PC-9 (cell line): ENCODE measurements at regions not wholly inside any gene's neighbourhood (a gene's known extent, or its start where the extent isn't known, plus 50 kb on each side); places are given as distances from the start of the nearest gene placed in this dataset.

Source experiments
- BruUV-seq: library from RNA; stranded (reverse); fragments of 400-500 nt; replicated peaks from 2 replicates; lab custom pipeline; 2021; lab: Mats Ljungman, UMichigan
- CTCF ChIA-PET: fragments of 300-600 bp; sonication (Branson Sonifier 250); formaldehyde crosslinking; loops from one replicate; lab custom pipeline; 2022; ENCODE audit warnings: antibody characterized with exemption; lab: Charles Lee
- POLR2A ChIA-PET: fragments of 300-600 bp; sonication (Branson Sonifier 250); formaldehyde crosslinking; loops from one replicate; lab custom pipeline; 2022; ENCODE audit warnings: antibody characterized with exemption; ENCODE audit not compliant: unreplicated experiment; lab: Charles Lee
- DNase-seq, 2 experiments: peaks; one replicate each; pipeline versions ENCODE4 v3.0.0 to v3.0.0-alpha.2; 2015 to 2022; ENCODE audit warnings: mixed read lengths in 1 of 2
- H2AFZ ChIP-seq: fragments of 200-600 bp; sonication (generic); 2 replicates; pipeline ENCODE4 v1.8.1; 2017; ENCODE audit warnings: antibody characterized with exemption
- H3F3A ChIP-seq: fragments of 200-600 bp; sonication (generic); 2 replicates; pipeline ENCODE4 v1.8.1; 2017; ENCODE audit warnings: antibody characterized with exemption, mild to moderate bottlenecking, low read depth; ENCODE audit not compliant: insufficient read depth
- H3K27ac ChIP-seq: fragments of 200-600 bp; sonication (generic); 2 replicates; pipeline ENCODE4 v1.6.1; 2016; ENCODE audit warnings: mixed run types
- H3K27me3 ChIP-seq: fragments of 200-600 bp; sonication (generic); 2 replicates; pipeline ENCODE4 v1.6.1; 2016; ENCODE audit warnings: low read depth, mixed run types; ENCODE audit not compliant: insufficient read depth
- H3K36me3 ChIP-seq: fragments of 200-600 bp; sonication (generic); 2 replicates; pipeline ENCODE4 v1.6.1; 2016; ENCODE audit warnings: low read depth, mixed run types
- H3K4me1 ChIP-seq: fragments of 200-600 bp; sonication (generic); replicated peaks from 2 replicates; pipeline ENCODE4 v1.6.1; 2016; ENCODE audit warnings: mixed run types; ENCODE audit not compliant: insufficient read depth
- H3K4me2 ChIP-seq: fragments of 200-600 bp; sonication (generic); 2 replicates; pipeline ENCODE4 v1.6.1; 2017; ENCODE audit warnings: mixed run types
- H3K4me3 ChIP-seq: fragments of 200-600 bp; sonication (generic); 2 replicates; pipeline ENCODE4 v1.6.1; 2016; ENCODE audit warnings: mixed run types
- H3K79me2 ChIP-seq: fragments of 200-600 bp; sonication (generic); 2 replicates; pipeline ENCODE4 v1.6.1; 2017; ENCODE audit warnings: low read depth, mixed run types
- H3K9me2 ChIP-seq: fragments of 200-600 bp; sonication (generic); 2 replicates; pipeline ENCODE4 v1.8.1; 2017; ENCODE audit warnings: mild to moderate bottlenecking; ENCODE audit not compliant: insufficient read depth
- H3K9me3 ChIP-seq: fragments of 200-600 bp; sonication (generic); 2 replicates; pipeline ENCODE4 v1.8.1; 2016; ENCODE audit warnings: low read depth; ENCODE audit not compliant: insufficient read depth
- H4K20me1 ChIP-seq: fragments of 200-600 bp; sonication (generic); 2 replicates; pipeline ENCODE4 v1.8.1; 2017; ENCODE audit not compliant: insufficient read depth
- EZH2 ChIP-seq: fragments of 200-600 bp; sonication (generic); IDR thresholded peaks from 2 replicates; pipeline ENCODE4 v1.8.0; 2017; ENCODE audit warnings: antibody characterized with exemption, low read depth
- intact Hi-C: fragments of 100-400 bp; cut with micrococcal nuclease; formaldehyde crosslinking; loops from one replicate; pipeline ENCODE4 v1.10.0; 2022; ENCODE audit not compliant: unreplicated experiment
- TF ChIP-seq, protein P1 (sequence below): fragments of 200-600 bp; sonication (generic); conservative IDR thresholded peaks from 2 replicates; pipeline ENCODE4 v1.6.1; 2017; ENCODE audit warnings: mixed run types, antibody characterized with exemption, mild to moderate bottlenecking, moderate library complexity

DNA sequence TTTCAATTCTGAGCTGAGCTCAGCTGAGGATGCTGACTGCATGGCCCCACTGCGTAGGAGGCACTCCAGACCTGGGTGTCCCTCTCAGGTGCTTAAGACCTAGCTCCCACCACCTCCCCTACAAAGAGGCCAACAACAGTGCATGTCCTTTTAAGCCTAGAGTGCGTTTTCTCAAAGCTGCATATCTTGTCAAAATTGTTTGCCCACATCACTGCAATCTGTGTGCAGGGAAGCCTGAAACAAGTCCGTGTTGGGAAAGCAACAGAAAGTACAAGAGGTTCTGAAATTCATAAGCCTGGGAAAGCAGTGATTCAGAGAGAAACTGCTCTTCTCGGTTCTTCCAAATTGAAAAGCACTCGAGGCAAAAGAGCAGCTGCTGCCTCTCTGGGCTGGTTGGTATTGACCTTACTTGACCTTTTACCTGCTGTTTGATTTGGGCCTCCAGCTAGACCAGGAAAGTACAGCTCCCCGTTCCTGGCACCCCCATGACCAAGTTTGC is 238.4 kb downstream of the NR2F1-AS1 start:
- intact Hi-C loops, result no loop called here
- H3K4me2 ChIP-seq, result no peak overlapping the region
- no peaks in the 10 kb centered on the region for H3K79me2 ChIP-seq
- no peaks in the 10 kb centered on the region for H3K9me2 ChIP-seq
- H3K4me3 ChIP-seq, result no peak overlapping the region
- no peak for DNase-seq
- TF ChIP-seq, protein P1, sequence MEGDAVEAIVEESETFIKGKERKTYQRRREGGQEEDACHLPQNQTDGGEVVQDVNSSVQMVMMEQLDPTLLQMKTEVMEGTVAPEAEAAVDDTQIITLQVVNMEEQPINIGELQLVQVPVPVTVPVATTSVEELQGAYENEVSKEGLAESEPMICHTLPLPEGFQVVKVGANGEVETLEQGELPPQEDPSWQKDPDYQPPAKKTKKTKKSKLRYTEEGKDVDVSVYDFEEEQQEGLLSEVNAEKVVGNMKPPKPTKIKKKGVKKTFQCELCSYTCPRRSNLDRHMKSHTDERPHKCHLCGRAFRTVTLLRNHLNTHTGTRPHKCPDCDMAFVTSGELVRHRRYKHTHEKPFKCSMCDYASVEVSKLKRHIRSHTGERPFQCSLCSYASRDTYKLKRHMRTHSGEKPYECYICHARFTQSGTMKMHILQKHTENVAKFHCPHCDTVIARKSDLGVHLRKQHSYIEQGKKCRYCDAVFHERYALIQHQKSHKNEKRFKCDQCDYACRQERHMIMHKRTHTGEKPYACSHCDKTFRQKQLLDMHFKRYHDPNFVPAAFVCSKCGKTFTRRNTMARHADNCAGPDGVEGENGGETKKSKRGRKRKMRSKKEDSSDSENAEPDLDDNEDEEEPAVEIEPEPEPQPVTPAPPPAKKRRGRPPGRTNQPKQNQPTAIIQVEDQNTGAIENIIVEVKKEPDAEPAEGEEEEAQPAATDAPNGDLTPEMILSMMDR, result no peak
- TF ChIP-seq EZH2, result no peak
- H2AFZ ChIP-seq, result no peak overlapping the region
- H3K9me3 ChIP-seq, result no peaks in the 10 kb centered on the region
- no peak overlapping the region for H3K27ac ChIP-seq
- H3K36me3 ChIP-seq, result no peaks in the 10 kb centered on the region
- H4K20me1 ChIP-seq, result no peaks in the 10 kb centered on the region
- H3K27me3 ChIP-seq, result no peaks in the 10 kb centered on the region
- BruUV-seq, result no TSS peak
- H3K4me1 ChIP-seq, result no peaks in the 10 kb centered on the region; the same call in 1 of the 2 replicates
- no peaks in the 10 kb centered on the region for H3F3A ChIP-seq
- ChIA-PET POLR2A (interaction anchor here (0.6 kb wide), 1 partner anchor 367 kb away, joined by 4 read pairs; no protein-coding TSS in a partner anchor), CTCF (no interaction called here)

DNA sequence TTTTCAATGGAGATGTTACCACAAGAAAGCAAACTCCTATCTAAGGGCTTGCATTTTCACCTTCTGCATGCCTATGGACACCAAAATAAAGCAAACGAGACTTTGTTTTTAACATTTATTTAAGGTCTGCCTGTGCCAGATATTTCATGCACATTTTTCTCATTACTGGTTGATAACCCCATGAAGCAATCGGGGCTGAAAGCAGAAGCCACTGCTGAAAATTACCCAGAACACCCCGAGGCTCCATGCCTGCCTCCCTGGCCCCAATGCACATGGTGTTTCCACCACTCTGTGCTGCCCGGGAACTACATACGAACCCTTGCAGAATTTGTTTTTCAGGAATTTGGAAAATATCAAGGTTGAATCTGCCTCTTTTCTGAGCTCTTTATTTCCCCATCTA is 240.1 kb downstream of the NR2F1-AS1 start:
- H3K4me2 ChIP-seq, result no peak overlapping the region
- H3K9me2 ChIP-seq, result no peaks in the 10 kb centered on the region
- CTCF ChIA-PET, result no interaction called here
- H3K79me2 ChIP-seq, result no peaks in the 10 kb centered on the region
- H3K36me3 ChIP-seq, result no peaks in the 10 kb centered on the region
- no peaks in the 10 kb centered on the region for H3K9me3 ChIP-seq
- no peaks in the 10 kb centered on the region for H4K20me1 ChIP-seq
- BruUV-seq, result no TSS peak
- intact Hi-C loops, result no loop called here
- DNase-seq, result no peak
- H3F3A ChIP-seq, result no peaks in the 10 kb centered on the region
- TF ChIP-seq, protein P1, result no peak
- TF ChIP-seq EZH2, result no peak
- no peak overlapping the region for H3K27ac ChIP-seq
- H3K27me3 ChIP-seq, result no peaks in the 10 kb centered on the region
- POLR2A ChIA-PET, result no interaction called here
- H2AFZ ChIP-seq, result no peak overlapping the region
- H3K4me1 ChIP-seq, result no peaks in the 10 kb centered on the region
- H3K4me3 ChIP-seq, result no peak overlapping the region

DNA sequence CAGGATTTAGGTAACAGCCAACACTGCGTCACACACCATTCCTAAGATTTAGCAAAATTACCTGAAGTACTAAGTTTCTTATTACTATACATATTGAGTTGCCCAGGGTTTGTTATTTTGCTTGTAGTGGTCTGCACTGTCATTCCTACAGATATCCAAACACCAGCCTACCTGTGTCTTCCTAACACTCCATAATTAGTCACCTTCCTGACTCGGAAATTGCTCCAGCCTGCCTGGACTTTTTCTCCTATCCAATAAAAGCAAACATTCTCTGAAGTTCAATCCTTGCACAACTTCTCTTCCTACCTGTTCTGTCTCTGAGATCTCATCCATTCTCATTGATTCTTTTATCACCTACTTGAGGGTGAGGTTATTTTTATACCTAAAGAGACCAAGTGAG is 243.9 kb downstream of the NR2F1-AS1 start:
- Histone ChIP-seq H4K20me1 (no peaks in the 10 kb centered on the region), H3K27ac (no peak overlapping the region), H3K36me3 (no peaks in the 10 kb centered on the region), H3K4me2 (no peak overlapping the region), H3K4me3 (no peak overlapping the region), H3K9me3 (no peaks in the 10 kb centered on the region), H3K27me3 (no peaks in the 10 kb centered on the region), H3K9me2 (no peaks in the 10 kb centered on the region), H3F3A (no peaks in the 10 kb centered on the region), H3K79me2 (no peaks in the 10 kb centered on the region), H3K4me1 (no peaks in the 10 kb centered on the region), H2AFZ (no peak overlapping the region)
- no TSS peak for BruUV-seq
- no peak for TF ChIP-seq EZH2
- ChIA-PET POLR2A (no interaction called here), CTCF (no interaction called here)
- no peak for DNase-seq
- intact Hi-C loops, result no loop called here
